K562 (cell line): ENCODE measurements at regions not wholly inside any gene's neighbourhood (a gene's known extent, or its start where the extent isn't known, plus 50 kb on each side); places are given as distances from the start of the nearest gene placed in this dataset.

Experiments
- CBFA2T3 ChIP-seq: fragments of 450-650 bp; IDR thresholded peaks from 2 replicates; pipeline ENCODE4 v1.6.1; 2017
- E2F6 ChIP-seq, 2 experiments: IDR thresholded peaks; 2 replicates each; pipeline ENCODE4 v1.6.1; 2011; ENCODE audit warnings: borderline replicate concordance in 1 of 2, control low read depth in 1 of 2, low read depth in 1 of 2, low read length in 1 of 2, mild to moderate bottlenecking in 1 of 2, mixed read lengths in 1 of 2, moderate library complexity in 1 of 2; ENCODE audit not compliant: insufficient read depth in 1 of 2, insufficient read length in 1 of 2, poor library complexity in 1 of 2, severe bottlenecking in 1 of 2; ENCODE audit errors: extremely low read depth in 1 of 2
- HDAC2 ChIP-seq: fragments of 450-650 bp; IDR thresholded peaks from 2 replicates; pipeline ENCODE4 v1.6.1; 2016; ENCODE audit warnings: mild to moderate bottlenecking
- KLF16 ChIP-seq: IDR thresholded peaks from 2 replicates; pipeline ENCODE4 v1.6.1; 2016; ENCODE audit warnings: antibody characterized with exemption
- LARP7 ChIP-seq: fragments of 450-650 bp; IDR thresholded peaks from 2 replicates; pipeline ENCODE4 v1.6.1; 2016
- MCM7 ChIP-seq, 2 experiments: fragments of 450-650 bp; IDR thresholded peaks; 2 replicates each; pipeline ENCODE4 v1.6.1; 2016 to 2018
- MEF2D ChIP-seq: conservative IDR thresholded peaks from 2 replicates; pipeline ENCODE4 v1.6.1; 2016; ENCODE audit warnings: low read depth, missing genetic modification characterization, missing compliant biosample characterization
- RFX7 ChIP-seq: fragments of 250-450 bp; sonication (Bioruptor Pico); IDR thresholded peaks from 2 replicates; pipeline ENCODE4 v1.5.1; 2021; ENCODE audit warnings: mild to moderate bottlenecking
- ZFX ChIP-seq: sonication (generic); formaldehyde crosslinking; IDR thresholded peaks from 2 replicates; pipeline ENCODE4 v1.8.0; 2022; ENCODE audit warnings: mild to moderate bottlenecking, missing genetic modification reagents, moderate library complexity
- ZNF512 ChIP-seq: IDR thresholded peaks from 2 replicates; pipeline ENCODE4 v1.6.1; 2016; ENCODE audit warnings: missing genetic modification characterization, missing compliant biosample characterization
- TF ChIP-seq, protein P1 (sequence below): fragments of 250-450 bp; sonication (Bioruptor Pico); IDR thresholded peaks from 2 replicates; pipeline ENCODE4 v1.9.0; 2021; ENCODE audit warnings: mild to moderate bottlenecking, inconsistent platforms
- TF ChIP-seq, protein P2 (sequence below): fragments of 450-650 bp; IDR thresholded peaks from 2 replicates; pipeline ENCODE4 v1.6.1; 2016
- TF ChIP-seq, protein P3 (sequence below): fragments of 450-650 bp; IDR thresholded peaks from 2 replicates; pipeline ENCODE4 v1.6.1; 2016; ENCODE audit warnings: low read depth

GRCh38 chr1:30184393-30185141, 538.8 kb downstream of the MATN1 start (continued):
- TF ChIP-seq LARP7 (peak; percentile 100), ZFX (CRISPR knock-in tag) (no peak), E2F6 (IDR thresholded peaks at IDR 0.05; ENCODE audit: borderline replicate concordance in 1 of 2, extremely low read depth in 1 of 2, insufficient read depth in 1 of 2, insufficient read length in 1 of 2, low read depth in 1 of 2, low read length in 1 of 2, poor library complexity in 1 of 2, severe bottlenecking in 1 of 2) (no peak), ZNF512 (tag) (peak; percentile 100), MEF2D (tag) (peak; percentile 69), KLF16 (peak; percentile 72), RFX7 (CRISPR knock-in tag) (no peak), MCM7 (IDR thresholded peaks at IDR 0.05) (peak; percentile 92 to 94; a peak in 2 of 4 replicates), CBFA2T3 (peak; percentile 96), HDAC2 (peak; percentile 97)
- TF ChIP-seq, protein P1, sequence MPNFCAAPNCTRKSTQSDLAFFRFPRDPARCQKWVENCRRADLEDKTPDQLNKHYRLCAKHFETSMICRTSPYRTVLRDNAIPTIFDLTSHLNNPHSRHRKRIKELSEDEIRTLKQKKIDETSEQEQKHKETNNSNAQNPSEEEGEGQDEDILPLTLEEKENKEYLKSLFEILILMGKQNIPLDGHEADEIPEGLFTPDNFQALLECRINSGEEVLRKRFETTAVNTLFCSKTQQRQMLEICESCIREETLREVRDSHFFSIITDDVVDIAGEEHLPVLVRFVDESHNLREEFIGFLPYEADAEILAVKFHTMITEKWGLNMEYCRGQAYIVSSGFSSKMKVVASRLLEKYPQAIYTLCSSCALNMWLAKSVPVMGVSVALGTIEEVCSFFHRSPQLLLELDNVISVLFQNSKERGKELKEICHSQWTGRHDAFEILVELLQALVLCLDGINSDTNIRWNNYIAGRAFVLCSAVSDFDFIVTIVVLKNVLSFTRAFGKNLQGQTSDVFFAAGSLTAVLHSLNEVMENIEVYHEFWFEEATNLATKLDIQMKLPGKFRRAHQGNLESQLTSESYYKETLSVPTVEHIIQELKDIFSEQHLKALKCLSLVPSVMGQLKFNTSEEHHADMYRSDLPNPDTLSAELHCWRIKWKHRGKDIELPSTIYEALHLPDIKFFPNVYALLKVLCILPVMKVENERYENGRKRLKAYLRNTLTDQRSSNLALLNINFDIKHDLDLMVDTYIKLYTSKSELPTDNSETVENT: no peak
- TF ChIP-seq, protein P2, sequence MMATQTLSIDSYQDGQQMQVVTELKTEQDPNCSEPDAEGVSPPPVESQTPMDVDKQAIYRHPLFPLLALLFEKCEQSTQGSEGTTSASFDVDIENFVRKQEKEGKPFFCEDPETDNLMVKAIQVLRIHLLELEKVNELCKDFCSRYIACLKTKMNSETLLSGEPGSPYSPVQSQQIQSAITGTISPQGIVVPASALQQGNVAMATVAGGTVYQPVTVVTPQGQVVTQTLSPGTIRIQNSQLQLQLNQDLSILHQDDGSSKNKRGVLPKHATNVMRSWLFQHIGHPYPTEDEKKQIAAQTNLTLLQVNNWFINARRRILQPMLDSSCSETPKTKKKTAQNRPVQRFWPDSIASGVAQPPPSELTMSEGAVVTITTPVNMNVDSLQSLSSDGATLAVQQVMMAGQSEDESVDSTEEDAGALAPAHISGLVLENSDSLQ: peak; percentile 67
- TF ChIP-seq, protein P3, sequence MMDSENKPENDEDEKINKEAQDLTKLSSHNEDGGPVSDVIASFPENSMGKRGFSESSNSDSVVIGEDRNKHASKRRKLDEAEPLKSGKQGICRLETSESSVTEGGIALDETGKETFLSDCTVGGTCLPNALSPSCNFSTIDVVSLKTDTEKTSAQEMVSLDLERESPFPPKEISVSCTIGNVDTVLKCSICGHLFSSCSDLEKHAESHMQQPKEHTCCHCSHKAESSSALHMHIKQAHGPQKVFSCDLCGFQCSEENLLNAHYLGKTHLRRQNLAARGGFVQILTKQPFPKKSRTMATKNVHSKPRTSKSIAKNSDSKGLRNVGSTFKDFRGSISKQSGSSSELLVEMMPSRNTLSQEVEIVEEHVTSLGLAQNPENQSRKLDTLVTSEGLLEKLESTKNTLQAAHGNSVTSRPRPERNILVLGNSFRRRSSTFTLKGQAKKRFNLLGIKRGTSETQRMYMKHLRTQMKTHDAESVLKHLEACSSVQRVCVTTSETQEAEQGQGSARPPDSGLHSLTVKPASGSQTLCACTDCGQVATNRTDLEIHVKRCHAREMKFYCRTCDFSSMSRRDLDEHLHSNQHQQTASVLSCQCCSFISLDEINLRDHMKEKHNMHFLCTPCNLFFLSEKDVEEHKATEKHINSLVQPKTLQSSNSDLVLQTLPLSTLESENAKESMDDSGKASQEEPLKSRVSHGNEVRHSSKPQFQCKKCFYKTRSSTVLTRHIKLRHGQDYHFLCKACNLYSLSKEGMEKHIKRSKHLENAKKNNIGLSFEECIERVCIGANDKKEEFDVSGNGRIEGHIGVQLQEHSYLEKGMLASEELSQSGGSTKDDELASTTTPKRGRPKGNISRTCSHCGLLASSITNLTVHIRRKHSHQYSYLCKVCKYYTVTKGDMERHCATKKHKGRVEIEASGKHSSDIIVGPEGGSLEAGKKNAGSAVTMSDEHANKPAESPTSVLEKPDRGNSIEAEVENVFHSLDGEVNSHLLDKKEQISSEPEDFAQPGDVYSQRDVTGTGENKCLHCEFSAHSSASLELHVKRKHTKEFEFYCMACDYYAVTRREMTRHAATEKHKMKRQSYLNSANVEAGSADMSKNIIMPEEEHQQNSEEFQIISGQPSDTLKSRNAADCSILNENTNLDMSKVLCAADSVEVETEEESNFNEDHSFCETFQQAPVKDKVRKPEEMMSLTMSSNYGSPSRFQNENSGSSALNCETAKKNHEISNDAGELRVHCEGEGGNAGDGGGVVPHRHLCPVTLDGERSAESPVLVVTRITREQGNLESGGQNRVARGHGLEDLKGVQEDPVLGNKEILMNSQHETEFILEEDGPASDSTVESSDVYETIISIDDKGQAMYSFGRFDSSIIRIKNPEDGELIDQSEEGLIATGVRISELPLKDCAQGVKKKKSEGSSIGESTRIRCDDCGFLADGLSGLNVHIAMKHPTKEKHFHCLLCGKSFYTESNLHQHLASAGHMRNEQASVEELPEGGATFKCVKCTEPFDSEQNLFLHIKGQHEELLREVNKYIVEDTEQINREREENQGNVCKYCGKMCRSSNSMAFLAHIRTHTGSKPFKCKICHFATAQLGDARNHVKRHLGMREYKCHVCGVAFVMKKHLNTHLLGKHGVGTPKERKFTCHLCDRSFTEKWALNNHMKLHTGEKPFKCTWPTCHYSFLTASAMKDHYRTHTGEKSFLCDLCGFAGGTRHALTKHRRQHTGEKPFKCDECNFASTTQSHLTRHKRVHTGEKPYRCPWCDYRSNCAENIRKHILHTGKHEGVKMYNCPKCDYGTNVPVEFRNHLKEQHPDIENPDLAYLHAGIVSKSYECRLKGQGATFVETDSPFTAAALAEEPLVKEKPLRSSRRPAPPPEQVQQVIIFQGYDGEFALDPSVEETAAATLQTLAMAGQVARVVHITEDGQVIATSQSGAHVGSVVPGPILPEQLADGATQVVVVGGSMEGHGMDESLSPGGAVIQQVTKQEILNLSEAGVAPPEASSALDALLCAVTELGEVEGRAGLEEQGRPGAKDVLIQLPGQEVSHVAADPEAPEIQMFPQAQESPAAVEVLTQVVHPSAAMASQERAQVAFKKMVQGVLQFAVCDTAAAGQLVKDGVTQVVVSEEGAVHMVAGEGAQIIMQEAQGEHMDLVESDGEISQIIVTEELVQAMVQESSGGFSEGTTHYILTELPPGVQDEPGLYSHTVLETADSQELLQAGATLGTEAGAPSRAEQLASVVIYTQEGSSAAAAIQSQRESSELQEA: peak; percentile 66; the same call in 1 of the 2 replicates
